Activated T-cell treated with anti-CD3 and anti-CD28 coated beads for 1 hour (primary cell): ENCODE measurements at regions not wholly inside any gene's neighbourhood (a gene's known extent, or its start where the extent isn't known, plus 50 kb on each side); places are given as distances from the start of the nearest gene placed in this dataset.
"Not testable (repeated sequence)": the region's sequence is repeated elsewhere in the genome, so short reads cannot be mapped to it uniquely, and the experiment has no call there.

ENCODE experiments used
- DNase-seq: peaks from one replicate; pipeline ENCODE4 v3.0.0-alpha.2; 2020; ENCODE audit warnings: low read depth

DNA sequence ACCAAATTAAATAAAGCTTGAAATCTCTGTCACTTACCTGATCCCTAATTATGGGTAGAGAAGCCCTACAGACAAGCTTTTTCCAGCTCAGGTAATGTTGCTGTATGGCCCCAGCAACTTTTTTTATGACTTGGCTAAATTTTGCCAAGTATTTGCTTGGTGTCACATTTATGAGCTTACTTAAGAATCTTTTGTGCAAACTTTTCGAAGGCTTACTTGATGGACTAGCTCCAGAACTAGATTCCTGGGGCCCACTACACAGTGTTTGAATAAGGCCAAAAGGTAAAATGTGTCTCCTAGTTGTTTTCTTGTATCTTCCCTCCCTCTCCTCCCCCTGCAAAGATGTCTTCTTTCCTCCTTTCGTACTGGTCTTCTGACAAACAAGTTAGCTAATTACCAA, 257.9 kb downstream of the OSR1 start:
- DNase-seq: no peak

DNA sequence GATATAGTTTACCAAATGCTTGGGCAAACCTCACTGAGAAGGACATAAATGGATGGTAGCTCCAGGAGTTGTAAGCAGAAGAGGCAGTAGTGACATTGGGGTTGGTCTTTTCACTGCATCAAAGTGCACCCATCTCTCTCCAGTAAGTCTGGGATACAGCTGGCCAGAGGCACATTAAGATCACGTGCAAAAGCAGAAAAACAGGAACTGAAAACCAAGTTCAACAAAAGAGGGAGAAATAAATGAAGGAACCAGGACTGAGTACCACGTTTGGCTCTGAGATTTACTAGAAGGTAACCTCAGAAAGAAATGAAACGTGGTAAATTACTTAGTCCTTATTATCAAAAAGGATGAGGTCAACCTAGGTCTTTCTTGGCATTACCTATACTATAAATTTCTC, 259.2 kb downstream of the OSR1 start:
- DNase-seq: no peak

DNA sequence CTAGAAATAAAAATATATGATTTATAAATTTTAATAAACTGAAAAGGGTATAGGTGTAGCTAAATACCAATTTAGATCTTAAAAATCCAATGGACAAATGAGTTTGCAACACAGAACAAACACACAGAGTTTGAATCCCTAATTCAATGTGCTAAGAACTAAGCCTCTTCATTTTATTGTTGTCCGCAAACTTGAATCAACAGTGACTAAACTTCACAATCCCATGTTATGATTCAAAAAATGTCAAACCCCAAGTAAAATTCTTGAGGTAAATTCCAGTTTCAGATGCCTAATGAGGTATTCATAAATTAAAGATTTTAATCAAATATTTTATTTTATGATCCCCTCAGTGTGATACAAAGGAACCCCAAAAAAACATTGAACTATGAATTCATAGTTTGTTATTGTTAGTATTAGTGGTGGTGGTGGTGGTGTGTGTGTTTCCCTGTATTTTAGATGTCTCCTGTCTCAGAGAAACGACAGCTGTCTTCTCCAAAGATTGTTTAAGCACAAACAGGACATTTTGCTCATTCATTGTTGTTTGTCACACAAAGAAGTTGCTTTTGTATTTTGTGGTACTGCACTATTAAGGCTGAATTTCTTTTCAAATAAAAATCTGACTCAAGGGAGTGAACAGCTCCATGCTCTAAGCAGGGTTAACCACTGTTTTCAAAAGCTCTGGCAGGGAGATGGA, 259.8 kb downstream of the OSR1 start:
- no peak for DNase-seq

DNA sequence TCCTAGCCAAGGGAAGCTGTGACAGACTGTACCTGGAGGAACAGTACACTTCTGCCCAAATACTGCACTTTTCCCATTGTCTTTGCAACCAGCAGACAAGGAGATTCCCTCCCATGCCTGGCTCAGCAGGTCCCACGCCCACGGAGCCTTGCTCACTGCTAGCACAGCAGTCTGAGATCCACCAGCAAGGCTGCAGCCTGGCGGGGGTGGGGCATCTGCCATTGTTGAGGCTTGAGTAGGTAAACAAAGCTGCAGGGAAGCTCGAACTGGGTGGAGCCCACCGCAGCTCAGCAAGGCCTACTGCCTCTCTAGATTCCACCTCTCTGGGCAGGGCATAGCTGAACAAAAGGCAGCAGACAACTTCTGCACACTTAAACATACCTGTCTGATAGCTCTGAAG, 268.9 kb downstream of the OSR1 start:
- DNase-seq: not testable (repeated sequence)

DNA sequence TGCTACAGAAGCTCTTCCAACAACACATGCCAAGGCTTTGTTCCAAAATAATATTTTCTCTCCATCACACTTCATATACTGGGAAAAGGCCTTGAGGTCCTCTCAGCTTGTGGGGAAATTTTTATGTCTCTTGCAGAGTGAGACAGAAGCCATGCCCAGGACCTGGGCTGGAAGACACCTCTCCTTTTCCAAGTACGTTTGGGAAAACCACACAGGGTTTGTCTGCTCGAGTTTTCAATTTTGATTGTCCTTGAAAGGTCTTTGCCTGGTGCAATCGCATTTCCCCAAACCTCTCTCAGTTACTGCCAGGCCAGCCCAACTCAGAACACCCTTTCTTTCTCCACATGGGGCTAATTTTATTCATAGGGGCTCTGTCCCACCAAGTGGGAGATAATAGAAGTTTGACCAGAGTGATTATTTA, 272.2 kb downstream of the OSR1 start:
- DNase-seq: no peak

DNA sequence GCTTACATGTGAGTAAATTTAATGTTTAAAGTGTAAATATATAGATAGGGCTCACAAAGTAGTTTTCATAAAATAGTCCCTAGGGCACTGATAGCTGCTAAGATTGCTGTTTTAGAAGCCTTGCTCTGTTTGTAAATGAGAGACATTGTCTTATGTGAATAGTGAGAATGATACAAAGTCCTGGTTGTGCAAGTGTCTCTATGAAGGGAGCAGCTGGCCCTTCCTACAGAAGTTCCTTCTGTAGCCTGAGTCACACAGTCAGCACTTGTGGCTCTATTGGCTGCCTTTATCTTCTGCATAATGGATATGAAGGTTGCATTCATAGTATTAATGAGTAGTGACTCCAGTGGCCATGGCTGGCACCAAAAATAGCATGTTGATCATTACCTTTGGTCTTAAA, 279.7 kb downstream of the OSR1 start:
- DNase-seq: no peak

DNA sequence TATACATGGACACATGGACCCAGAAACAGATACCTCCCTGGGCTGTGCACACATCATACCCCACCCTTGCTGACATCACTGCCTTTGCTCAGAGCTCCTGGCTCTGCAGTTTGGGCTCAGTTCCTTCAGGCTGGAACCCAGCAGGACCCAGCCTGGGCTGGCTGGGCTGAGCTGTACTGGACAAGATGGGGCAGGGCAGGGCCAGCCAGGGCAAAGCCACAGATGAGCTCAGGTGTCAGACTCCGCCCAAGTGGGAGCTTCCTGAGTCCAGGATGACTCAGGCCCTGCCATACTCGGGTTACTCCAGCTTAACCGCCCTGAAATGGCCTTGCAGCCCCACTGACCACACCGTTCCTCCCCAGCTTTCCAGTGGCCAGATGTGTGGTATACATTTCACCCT, 284.9 kb downstream of the OSR1 start:
- DNase-seq: no peak

DNA sequence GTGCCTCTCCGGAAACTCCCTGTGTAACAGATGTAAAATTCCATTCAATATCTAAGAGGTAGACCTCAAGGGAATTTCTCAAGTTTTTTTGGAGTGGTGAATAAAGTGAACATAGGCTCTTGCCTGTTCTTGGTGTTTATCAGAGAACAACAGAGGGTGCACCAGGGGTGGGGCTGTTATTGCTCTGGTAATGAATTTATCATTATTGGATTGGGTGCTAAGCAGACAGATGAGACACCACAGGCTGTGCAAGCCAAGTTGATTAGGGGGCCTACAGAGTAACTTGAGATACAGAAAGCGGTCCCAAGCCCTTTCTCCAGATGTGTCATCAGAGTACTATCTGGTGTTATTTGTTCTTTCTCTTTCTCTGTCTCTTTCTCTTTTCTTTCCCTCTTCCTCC, 286.3 kb downstream of the OSR1 start:
- DNase-seq: no peak

DNA sequence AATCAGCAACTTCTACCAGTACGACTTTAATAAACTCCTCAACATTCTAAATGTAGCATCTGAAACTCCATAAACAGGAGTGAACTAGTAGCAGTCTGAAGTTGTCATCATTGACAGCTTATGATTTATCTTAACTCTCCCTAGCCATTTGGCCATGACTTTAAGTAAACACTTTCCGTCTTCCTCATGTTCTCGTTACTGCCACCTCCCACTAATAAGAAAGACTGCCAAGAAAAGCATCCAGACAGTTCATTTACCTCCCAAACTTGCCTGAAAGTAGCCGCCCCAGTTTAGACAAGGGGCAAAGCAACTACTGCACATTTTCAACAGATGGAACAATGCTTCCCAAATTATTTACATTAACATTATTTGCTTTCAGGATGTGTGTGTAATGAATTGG, 287.5 kb downstream of the OSR1 start:
- no peak for DNase-seq

DNA sequence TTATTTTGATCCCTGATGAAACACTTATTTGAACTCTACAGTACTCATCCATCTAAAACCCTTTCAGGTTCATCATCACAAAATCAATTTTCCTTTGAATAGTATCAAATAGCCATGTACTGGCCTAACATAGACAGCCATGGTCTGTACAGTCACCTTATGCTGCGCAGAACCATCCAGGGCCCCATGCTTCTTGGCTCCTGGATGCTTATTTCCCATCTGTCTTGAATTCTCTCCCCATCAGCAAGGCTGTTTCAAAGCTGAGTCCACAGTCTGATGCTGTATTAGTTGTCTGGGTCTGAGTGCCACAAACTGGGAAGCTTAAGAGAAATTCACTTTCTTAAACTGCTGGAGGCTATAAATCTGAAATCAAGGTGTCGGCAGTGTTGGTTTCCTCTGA, 290.2 kb downstream of the OSR1 start:
- DNase-seq: no peak

DNA sequence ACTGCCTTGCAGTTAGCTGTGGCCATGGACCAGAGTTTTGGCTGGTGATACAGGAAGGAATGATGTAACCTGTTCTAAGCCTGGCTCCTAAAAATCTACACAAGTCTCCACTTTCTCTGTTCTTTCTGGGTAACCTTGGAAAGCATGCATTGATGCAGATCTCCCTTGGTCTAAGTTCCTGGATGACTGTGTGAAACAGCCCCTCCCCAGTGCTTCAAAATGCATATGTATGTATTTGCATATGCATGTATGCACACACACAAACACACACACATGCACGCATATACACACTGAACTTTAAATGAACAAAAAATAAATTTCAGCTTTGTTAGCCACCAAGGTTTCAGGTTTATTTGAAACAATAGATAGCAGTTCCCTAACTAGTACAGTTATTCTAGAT, 296.1 kb downstream of the OSR1 start:
- no peak for DNase-seq

DNA sequence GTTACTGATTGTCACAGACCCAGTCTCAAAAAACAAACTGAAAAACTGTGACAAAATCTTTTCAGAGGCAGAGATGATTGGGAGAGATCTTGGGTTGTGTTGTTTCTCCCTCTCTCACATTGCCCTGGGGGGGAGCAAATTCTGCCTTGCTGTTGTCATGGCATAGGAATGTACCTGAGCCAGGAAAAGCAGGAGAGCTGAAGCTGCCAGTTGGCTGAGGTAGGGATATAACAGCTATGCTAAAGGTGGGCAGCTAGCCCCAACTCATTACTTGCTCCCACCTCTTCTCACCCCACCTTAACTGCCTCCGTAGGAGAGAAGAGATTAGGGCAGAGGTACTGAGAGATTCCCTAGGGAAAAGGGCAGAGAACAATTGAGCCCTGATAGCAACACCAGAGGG, 299.3 kb downstream of the OSR1 start:
- no peak for DNase-seq

DNA sequence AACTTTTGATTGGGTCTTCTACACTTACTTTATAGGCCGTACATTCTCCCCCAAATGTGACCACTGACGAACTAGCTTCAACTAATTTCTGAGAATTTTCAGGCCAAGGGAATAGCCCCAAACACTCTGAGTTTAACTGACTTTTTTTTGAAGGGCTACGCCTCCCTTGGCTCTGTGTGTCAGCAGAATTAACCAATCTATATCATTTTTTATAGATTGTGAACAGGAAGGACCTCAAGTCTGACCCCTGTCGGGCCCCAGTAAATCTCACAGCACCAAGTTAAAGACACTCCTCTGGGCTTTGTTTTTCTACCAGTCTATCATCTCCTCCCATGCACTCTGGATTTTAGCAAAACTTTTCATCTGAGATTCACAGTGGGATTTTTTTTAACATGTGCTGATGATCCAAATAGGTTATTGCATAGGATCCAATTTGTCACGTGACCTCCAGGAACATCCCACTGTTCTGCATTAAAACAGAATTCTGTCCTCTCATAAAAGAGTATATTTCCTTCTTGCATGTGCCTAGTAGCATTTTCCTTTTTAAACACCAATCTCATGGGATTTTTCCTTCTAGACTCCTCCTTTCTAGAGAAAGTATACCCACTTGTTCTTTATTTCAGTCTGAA, 307.1 kb downstream of the OSR1 start:
- DNase-seq: no peak

DNA sequence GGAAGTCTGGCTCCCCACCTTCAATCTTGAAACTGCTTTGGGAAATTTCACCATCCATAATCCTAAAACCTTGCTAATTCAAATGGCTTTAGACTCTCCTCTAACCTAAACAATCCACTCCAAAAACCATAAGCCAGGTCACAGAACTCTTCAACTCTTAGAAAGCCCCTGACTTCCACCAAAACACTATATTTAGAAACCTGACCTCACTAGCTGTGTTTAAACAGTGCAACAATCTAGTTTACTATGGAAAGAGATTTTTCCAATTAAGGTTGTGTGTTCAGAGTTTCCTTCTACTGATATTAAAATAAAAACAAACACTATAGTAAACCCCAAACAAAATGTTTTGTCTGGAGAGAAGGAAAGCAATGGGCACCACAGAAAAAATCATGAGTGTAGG, 308.1 kb downstream of the OSR1 start:
- DNase-seq: no peak

DNA sequence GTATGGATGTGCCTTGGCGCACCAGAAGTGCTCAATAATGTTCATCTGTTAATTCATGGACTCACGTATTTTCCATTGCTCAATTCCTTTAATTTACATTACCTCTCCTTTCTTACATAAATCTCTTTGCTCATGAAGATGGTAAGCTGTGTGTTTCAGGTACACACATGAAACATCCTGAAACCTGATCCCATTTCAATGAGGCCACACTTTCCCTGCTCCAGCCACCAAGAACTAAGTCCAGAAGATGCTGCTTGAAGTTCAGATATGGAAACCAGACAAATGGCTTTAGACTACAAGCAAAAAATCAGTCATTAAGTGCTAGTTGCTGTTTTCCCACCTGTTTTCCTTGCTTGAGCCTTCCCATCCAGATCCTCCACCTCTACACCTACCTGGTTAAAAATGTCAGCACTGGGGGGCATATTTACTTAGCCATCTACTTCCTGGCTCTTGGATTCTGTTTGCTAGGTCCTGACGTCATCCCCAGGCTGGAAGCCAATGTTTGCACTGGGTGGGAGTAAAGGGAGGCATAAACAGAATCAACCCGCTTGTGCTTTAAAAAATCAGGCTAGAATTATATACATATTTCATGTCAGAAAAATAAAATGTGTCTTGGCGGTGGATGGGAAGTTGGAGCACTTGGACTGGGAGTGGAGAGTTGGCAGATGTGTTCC, 309.7 kb downstream of the OSR1 start:
- no peak for DNase-seq

DNA sequence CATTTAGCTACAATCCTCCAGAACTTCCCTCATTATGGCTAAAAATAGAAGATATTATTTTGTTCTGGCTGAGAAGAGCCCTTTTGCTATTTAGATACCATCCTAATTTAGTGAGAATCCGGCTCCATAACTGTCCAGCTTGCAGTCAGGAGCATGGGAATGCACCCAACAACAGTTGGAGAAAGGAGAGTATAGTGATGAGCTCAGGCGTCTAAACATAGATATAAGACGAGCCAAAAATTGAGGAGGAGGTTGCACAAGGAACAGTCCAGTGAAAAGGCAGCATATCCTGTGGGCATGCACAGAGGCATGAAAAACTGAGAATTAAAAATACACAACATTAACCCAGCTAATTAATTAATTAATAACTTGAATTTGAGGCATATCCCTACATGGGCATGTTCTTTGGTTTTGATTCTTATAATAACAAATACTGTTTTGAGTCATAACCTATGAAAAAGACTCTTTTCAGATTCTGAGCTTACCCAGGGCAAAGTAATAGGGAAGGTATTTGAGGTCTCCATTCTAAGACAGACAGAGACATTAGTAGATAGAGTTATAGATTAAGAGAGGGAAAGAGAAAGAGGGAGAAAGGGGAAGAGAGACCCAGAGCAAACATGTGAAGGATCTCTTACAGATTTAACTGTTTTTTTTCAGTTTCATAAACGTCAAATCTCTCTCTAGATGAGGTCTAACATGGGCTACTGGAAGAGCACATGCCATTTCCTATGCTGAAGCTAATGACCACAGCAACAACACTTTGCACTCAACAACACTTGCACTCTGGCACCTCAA, 311.2 kb downstream of the OSR1 start:
- no peak for DNase-seq

DNA sequence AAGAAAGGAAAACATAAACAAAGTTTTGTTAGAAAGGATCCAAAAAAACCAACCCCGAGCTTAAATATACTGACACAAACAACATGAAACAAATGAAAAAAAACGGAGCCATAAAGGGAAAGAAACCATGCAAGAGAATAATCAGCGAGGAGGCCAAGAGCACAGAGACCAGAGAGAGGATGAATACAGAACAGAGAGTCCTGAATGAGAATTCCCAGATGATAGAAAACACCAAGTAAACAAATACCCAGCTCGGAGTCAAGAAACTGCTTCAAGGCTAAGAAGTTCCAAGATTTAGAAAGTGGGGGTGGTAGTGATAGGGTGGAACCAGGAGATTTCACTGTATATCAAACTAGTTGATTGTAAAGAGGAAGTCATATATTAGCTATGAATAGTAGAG, 313.3 kb downstream of the OSR1 start:
- no peak for DNase-seq

DNA sequence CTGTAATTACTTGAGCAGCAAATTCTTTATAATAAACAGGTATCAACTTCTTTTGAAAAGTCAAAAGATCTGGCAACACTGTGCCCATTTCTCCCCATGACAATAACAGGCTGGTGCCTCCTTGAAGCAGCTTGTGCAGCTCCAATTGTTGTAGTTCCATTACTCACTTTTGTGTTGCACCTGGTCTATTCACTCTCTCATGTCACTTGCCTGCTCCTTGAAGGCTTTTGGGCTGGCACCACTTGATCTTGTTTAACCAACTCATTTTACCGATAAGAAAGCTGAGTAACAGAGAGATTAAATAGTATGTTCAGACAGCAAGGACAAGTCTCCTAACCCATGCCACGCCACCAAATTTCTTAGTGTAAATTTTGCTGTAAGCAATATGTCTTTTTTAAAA, 314.5 kb downstream of the OSR1 start:
- no peak for DNase-seq

DNA sequence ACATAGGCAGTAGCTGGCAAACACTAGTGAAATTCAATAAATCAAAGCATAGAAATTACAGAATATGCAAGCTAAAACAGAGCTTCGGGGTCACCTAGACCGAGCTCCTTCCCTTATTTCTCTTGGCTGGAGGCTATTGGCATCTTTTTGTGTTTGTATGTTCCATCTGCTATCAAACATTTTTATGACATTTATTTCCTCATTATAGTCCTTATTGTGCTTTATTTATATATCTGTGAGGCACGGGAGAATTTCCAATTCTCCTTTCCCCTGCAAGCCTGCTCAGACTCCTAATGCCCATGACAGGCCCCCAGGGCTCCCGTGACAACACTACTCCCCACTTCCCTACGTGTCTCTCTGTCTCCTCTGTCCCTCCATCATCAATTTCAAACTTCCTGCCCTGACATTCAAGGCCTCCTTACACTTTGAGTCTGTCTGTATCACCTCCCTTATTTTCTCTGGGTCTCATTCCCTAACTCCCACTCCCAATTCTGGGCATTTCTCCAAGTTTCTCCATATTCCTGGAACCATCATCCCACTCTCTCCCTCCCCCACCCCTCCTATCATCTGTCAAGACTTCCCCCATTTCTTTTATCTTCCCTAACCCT, 316.9 kb downstream of the OSR1 start:
- no peak for DNase-seq

DNA sequence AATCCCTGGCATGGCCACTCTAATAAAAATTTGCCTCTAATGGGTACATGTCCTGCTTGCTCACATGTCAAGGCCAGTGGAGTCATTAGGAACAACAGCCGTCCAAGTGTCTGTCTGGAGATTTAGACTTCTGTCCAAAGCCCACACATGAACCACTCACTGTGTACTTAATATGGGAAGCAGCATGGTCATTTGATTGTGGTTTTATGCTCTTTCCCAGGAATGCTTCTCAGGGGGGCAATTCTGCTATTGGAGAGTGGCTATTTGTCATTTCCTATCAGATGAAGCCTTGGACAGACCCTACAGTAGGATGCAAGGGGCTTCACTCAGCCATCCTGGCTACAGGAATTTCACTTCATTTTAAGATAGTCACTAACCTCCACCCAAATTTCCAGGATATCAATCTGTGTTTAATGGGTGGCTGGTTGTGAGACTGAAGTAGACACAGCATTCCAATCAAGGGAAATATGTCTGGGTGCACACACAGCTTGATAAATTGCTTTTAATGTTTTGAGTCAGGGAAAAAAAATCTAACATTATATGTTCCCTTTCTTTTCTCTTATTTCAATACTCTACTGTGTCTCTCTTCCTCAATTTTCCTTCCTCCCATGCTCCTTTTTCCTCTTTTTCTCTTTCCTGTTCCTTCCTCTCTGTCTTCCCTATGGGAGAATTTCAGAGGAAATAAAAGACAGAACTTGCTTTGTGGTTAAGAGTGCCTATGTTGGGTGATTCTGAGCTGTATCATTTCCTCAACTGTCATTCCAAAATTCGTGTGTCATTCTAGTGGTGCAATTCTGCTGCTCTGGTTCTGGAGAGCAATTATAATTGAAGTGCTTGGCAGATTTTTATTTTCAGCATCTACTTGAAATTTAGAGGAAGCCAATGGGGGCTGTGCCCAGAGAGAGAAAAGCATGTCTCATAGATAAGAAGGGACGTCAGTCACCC, 320.1 kb downstream of the OSR1 start:
- no peak for DNase-seq

DNA sequence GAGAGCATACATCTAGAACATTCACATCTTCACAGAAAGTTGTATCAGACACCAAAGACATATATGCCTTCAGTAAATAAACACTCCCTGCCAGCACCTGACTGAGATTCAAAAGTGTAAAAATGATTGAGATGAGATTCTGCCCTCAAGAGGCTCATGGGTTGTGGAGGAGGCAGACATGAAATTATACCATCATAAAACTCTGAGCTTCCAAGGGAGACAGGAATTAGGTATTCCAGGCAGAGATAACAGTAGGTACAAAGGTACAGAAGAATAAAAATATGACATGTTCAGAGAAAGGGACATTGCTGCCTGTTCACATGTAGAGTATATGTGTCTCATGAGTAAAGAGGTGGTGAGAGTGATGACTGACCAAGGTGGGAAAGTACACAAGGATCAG, 322.3 kb downstream of the OSR1 start:
- no peak for DNase-seq
